K562 (cell line): ENCODE measurements at regions not wholly inside any gene's neighbourhood (a gene's known extent, or its start where the extent isn't known, plus 50 kb on each side); places are given as distances from the start of the nearest gene placed in this dataset.

Experiments
- BDP1 ChIP-seq: IDR thresholded peaks from 3 replicates; pipeline ENCODE4 v1.6.1; 2011; ENCODE audit not compliant: insufficient read length, insufficient read depth
- C11orf30 ChIP-seq: fragments of 450-650 bp; IDR thresholded peaks from 2 replicates; pipeline ENCODE4 v1.6.1; 2016; ENCODE audit warnings: low read depth, mild to moderate bottlenecking
- CEBPG ChIP-seq, 3 experiments: fragments of 200-800 bp in 1 of 3; sonication (Bioruptor generic) in 1 of 3; sonication (generic) in 1 of 3; formaldehyde crosslinking in 1 of 3; IDR thresholded peaks in 2 of 3; conservative IDR thresholded peaks in 1 of 3; 2 replicates each; pipeline versions ENCODE4 v1.6.1 to v1.8.0; 2016 to 2022; ENCODE audit warnings: missing compliant biosample characterization in 2 of 3, missing genetic modification characterization in 2 of 3, mild to moderate bottlenecking in 1 of 3, missing genetic modification reagents in 1 of 3
- CHAMP1 ChIP-seq: fragments of 450-650 bp; IDR thresholded peaks from 2 replicates; pipeline ENCODE4 v1.6.1; 2016; ENCODE audit warnings: mild to moderate bottlenecking
- ID3 ChIP-seq, 2 experiments: fragments of 250-450 bp in 1 of 2; fragments of 450-650 bp in 1 of 2; sonication (Bioruptor Pico) in 1 of 2; IDR thresholded peaks; 2 replicates each; pipeline versions ENCODE4 v1.6.1 to v1.8.0; 2016 to 2021; ENCODE audit warnings: mild to moderate bottlenecking in 2 of 2, moderate library complexity in 2 of 2, missing compliant biosample characterization in 1 of 2, missing genetic modification characterization in 1 of 2
- KDM1A ChIP-seq, 2 experiments: fragments of 450-650 bp; IDR thresholded peaks; 2 replicates each; pipeline ENCODE4 v1.6.1; 2016; ENCODE audit warnings: mild to moderate bottlenecking in 2 of 2
- MTA3 ChIP-seq: fragments of 450-650 bp; formaldehyde crosslinking; IDR thresholded peaks from 2 replicates; pipeline ENCODE4 v1.6.1; 2017; ENCODE audit warnings: mild to moderate bottlenecking, borderline replicate concordance
- MXI1 ChIP-seq: IDR thresholded peaks from 2 replicates; pipeline ENCODE4 v1.6.1; 2011; ENCODE audit warnings: low read depth, mild to moderate bottlenecking, improper control_type of control experiment, low read length
- MYNN ChIP-seq, 2 experiments: sonication (generic); formaldehyde crosslinking in 1 of 2; IDR thresholded peaks; 2 replicates each; pipeline versions ENCODE4 v1.5.0 to v1.6.1; 2016 to 2020; ENCODE audit warnings: antibody characterized with exemption in 1 of 2, missing genetic modification reagents in 1 of 2
- NR3C1 ChIP-seq: sonication (generic); formaldehyde crosslinking; IDR thresholded peaks from 2 replicates; pipeline ENCODE4 v1.8.1; 2022; ENCODE audit warnings: missing genetic modification reagents
- POLR2A ChIP-seq: fragments of 450-650 bp; conservative IDR thresholded peaks from 2 replicates; pipeline ENCODE4 v1.6.1; 2016
- PTTG1 ChIP-seq: fragments of 450-650 bp; IDR thresholded peaks from 2 replicates; pipeline ENCODE4 v1.6.1; 2016; ENCODE audit warnings: low read depth, mild to moderate bottlenecking, missing genetic modification characterization, missing compliant biosample characterization
- SMC3 ChIP-seq: conservative IDR thresholded peaks from 2 replicates; pipeline ENCODE4 v1.6.1; 2011; ENCODE audit warnings: low read depth, low read length, improper control_type of control experiment; ENCODE audit not compliant: insufficient read depth
- SREBF2 ChIP-seq: sonication (generic); formaldehyde crosslinking; IDR thresholded peaks from 2 replicates; pipeline ENCODE4 v1.4.0; 2020; ENCODE audit warnings: mild to moderate bottlenecking, missing genetic modification reagents
- SRSF3 ChIP-seq: fragments of 200-400 bp; formaldehyde crosslinking; IDR thresholded peaks from 2 replicates; pipeline ENCODE4 v1.6.1; 2016; ENCODE audit warnings: mild to moderate bottlenecking, low read length, moderate library complexity; ENCODE audit not compliant: insufficient read depth
- ZBTB1 ChIP-seq: sonication (generic); formaldehyde crosslinking; IDR thresholded peaks from 2 replicates; pipeline ENCODE4 v1.8.1; 2023; ENCODE audit warnings: missing genetic modification reagents, low read depth, mild to moderate bottlenecking, borderline replicate concordance
- ZNF253 ChIP-seq: fragments of 250-450 bp; sonication (Bioruptor Pico); conservative IDR thresholded peaks from 2 replicates; pipeline ENCODE4 v1.6.1; 2021; ENCODE audit warnings: mild to moderate bottlenecking
- ZNF696 ChIP-seq: fragments of 250-450 bp; sonication (Bioruptor Pico); conservative IDR thresholded peaks from 2 replicates; pipeline ENCODE4 v1.4.0; 2020; ENCODE audit warnings: mild to moderate bottlenecking, moderate library complexity
- ZNF785 ChIP-seq: fragments of 250-450 bp; sonication (Bioruptor Pico); IDR thresholded peaks from 2 replicates; pipeline ENCODE4 v1.4.0; 2020; ENCODE audit warnings: mild to moderate bottlenecking
- TF ChIP-seq, protein P1 (sequence below), 2 experiments: IDR thresholded peaks in 1 of 2; conservative IDR thresholded peaks in 1 of 2; 2 replicates each; pipeline ENCODE4 v1.6.1; 2016; ENCODE audit warnings: low read depth in 2 of 2, mild to moderate bottlenecking in 1 of 2, missing compliant biosample characterization in 1 of 2, missing genetic modification characterization in 1 of 2, moderate library complexity in 1 of 2
- TF ChIP-seq, protein P2 (sequence below): fragments of 450-650 bp; formaldehyde crosslinking; IDR thresholded peaks from 2 replicates; pipeline ENCODE4 v1.4.0; 2020; ENCODE audit warnings: mild to moderate bottlenecking, moderate library complexity

DNA sequence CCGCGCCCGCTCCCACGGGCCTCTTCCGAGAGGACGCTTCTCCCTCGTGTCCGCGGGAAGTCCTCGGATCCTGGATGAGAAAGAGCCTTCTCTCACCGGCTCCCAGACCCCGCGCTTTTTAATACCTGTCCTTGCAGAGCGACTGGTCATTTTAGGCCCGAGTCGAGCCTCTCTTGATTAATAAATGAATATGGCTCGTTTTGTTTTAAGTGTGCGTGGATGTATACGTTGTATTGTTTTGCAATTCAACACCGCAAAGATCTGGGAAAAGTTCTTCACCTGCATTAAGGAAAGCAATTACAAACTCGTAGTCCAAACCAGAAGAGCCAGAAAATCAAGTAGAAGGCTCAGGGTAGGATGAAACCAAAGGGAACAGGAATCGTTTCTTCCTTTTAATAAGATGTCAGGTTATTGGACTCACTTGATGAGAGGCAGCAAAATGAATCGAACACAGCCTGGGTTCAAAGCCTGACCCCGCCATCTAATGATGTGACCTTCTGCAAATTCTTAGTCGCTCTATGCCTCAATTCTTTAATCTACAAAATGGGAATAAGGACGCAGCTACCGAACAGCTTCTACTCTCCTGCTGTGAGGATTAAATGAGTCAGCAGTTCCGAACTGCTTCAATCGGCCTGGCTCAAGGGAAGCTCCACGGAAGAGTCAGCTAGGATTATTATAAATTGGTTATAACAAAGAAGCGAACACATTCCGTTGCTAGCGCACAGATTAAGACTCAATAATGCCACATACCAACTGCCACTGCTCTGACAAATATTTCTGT is 277.8 kb upstream of the NEBL start (continued):
- TF ChIP-seq MXI1 (no peak), BDP1 (no peak), CHAMP1 (no peak), ZNF253 (no peak), SMC3 (no peak), C11orf30 (peak; percentile 97), NR3C1 (no peak), ID3 (CRISPR knock-in tag; IDR thresholded peaks at IDR 0.05) (no peak), ID3 (tag; IDR thresholded peaks at IDR 0.05) (no peak), PTTG1 (tag) (no peak), ZNF785 (CRISPR knock-in tag) (no peak), KDM1A (IDR thresholded peaks at IDR 0.05) (peak; percentile 44 to 54; a peak in 2 of 4 replicates), SREBF2 (no peak), SRSF3 (no peak), MTA3 (0 out of 2 replicates have a peak, but pooled peaks have one; percentile 30), ZBTB1 (CRISPR knock-in tag) (no peak), POLR2A (no peak), CEBPG (CRISPR knock-in tag; IDR thresholded peaks at IDR 0.05) (no peak), CEBPG (tag; conservative IDR thresholded peaks at IDR 0.05 in 1 of 2, IDR thresholded peaks at IDR 0.05 in 1 of 2) (no peak), MYNN (IDR thresholded peaks at IDR 0.05) (no peak), MYNN (CRISPR knock-in tag; IDR thresholded peaks at IDR 0.05) (no peak), ZNF696 (CRISPR knock-in tag) (no peak)
- TF ChIP-seq, protein P1, sequence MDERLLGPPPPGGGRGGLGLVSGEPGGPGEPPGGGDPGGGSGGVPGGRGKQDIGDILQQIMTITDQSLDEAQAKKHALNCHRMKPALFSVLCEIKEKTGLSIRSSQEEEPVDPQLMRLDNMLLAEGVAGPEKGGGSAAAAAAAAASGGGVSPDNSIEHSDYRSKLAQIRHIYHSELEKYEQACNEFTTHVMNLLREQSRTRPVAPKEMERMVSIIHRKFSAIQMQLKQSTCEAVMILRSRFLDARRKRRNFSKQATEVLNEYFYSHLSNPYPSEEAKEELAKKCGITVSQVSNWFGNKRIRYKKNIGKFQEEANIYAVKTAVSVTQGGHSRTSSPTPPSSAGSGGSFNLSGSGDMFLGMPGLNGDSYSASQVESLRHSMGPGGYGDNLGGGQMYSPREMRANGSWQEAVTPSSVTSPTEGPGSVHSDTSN (CRISPR knock-in tag; IDR thresholded peaks at IDR 0.05; ENCODE audit: low read depth): no peak
- TF ChIP-seq, protein P1 (tag; conservative IDR thresholded peaks at IDR 0.05; ENCODE audit: low read depth): no peak
- TF ChIP-seq, protein P2, sequence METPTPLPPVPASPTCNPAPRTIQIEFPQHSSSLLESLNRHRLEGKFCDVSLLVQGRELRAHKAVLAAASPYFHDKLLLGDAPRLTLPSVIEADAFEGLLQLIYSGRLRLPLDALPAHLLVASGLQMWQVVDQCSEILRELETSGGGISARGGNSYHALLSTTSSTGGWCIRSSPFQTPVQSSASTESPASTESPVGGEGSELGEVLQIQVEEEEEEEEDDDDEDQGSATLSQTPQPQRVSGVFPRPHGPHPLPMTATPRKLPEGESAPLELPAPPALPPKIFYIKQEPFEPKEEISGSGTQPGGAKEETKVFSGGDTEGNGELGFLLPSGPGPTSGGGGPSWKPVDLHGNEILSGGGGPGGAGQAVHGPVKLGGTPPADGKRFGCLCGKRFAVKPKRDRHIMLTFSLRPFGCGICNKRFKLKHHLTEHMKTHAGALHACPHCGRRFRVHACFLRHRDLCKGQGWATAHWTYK (CRISPR knock-in tag): no peak
